K562 (cell line): ENCODE measurements at regions not wholly inside any gene's neighbourhood (a gene's known extent, or its start where the extent isn't known, plus 50 kb on each side); places are given as distances from the start of the nearest gene placed in this dataset.

Source experiments
- ATAC-seq: fragments of 200-7000 bp; cut with Tn5 transposase; 3 replicates; pipeline ENCODE4 v1.9.1; 2020; ENCODE audit warnings: moderate library complexity
- BruUV-seq: library from RNA; stranded (reverse); fragments of 400-500 nt; replicated peaks from 2 replicates; lab custom pipeline; 2021; lab: Mats Ljungman, UMichigan
- CTCF ChIA-PET: fragments of 300-600 bp; formaldehyde crosslinking; extraction: SDS; loops from one replicate; lab custom pipeline; 2021; ENCODE audit warnings: low intra/inter-chr PET ratio; lab: Yijun Ruan, JAX
- POLR2A ChIA-PET: fragments of 300-600, 350-650 bp; sonication (Branson Sonifier 250); formaldehyde crosslinking; extraction: SDS; loops from one replicate; lab custom pipeline; 2021; ENCODE audit warnings: antibody characterized with exemption, inconsistent platforms; lab: Yijun Ruan, JAX
- DNase-seq, 4 experiments: peaks; one replicate each; pipeline versions ENCODE4 v3.0.0 to v3.0.0-alpha.2; 2011 to 2018; ENCODE audit warnings: low spot score in 3 of 4, mixed read lengths in 3 of 4; ENCODE audit errors: extremely low read depth in 1 of 4
- FAIRE-seq: peaks from 2 replicates; lab custom pipeline; 2011; peaks lifted over from hg19 to GRCh38; lab: Jason Lieb, UNC
- H2AFZ ChIP-seq: 2 replicates; pipeline ENCODE4 v1.6.0; 2011; ENCODE audit warnings: low read depth, low read length, control low read depth, inconsistent platforms
- H3K27ac ChIP-seq: fragments of 200-600 bp; 3 replicates; pipeline ENCODE4 v1.8.0; 2011; ENCODE audit warnings: low read depth, mild to moderate bottlenecking, control low read depth, inconsistent platforms, low read length, moderate library complexity, mixed read lengths; ENCODE audit errors: extremely low read depth
- H3K27me3 ChIP-seq, 2 experiments: fragments of 300-600 bp in 1 of 2; 2 replicates in 1 of 2; 3 replicates in 1 of 2; pipeline versions ENCODE4 v1.6.0 to v1.8.0; 2011; ENCODE audit warnings: inconsistent platforms in 2 of 2, low read length in 2 of 2, mild to moderate bottlenecking in 1 of 2, mixed read lengths in 1 of 2, moderate library complexity in 1 of 2; ENCODE audit not compliant: control insufficient read depth in 2 of 2, insufficient read depth in 2 of 2
- H3K36me3 ChIP-seq: fragments of 300-600 bp; 3 replicates; pipeline ENCODE4 v1.8.0; 2011; ENCODE audit warnings: mild to moderate bottlenecking, low read length, inconsistent platforms; ENCODE audit not compliant: control insufficient read depth, insufficient read depth
- H3K4me1 ChIP-seq, 2 experiments: fragments of 200-600 bp in 1 of 2; replicated peaks in 1 of 2; 2 replicates in 1 of 2; 3 replicates in 1 of 2; pipeline versions ENCODE4 v1.5.1 to v1.8.0; 2011; ENCODE audit warnings: inconsistent platforms in 2 of 2, low read length in 2 of 2, mild to moderate bottlenecking in 1 of 2, mixed read lengths in 1 of 2, moderate library complexity in 1 of 2; ENCODE audit not compliant: control insufficient read depth in 2 of 2, insufficient read depth in 2 of 2
- H3K4me2 ChIP-seq: 2 replicates; pipeline ENCODE4 v1.6.1; 2011; ENCODE audit warnings: low read length, control low read depth, inconsistent platforms, mixed read lengths; ENCODE audit not compliant: insufficient read depth
- H3K4me3 ChIP-seq: fragments of 200-600 bp; sonication (generic), shearing (Covaris generic); 2 replicates; pipeline ENCODE4 v1.5.1; 2016; ENCODE audit warnings: control low read depth, inconsistent platforms
- H3K79me2 ChIP-seq: fragments of 200-600 bp; 3 replicates; pipeline ENCODE4 v1.8.0; 2011; ENCODE audit warnings: low read length, inconsistent platforms; ENCODE audit not compliant: control insufficient read depth, insufficient read depth
- H3K9ac ChIP-seq, 2 experiments: 2 replicates each; pipeline versions ENCODE4 v1.6.0 to v1.6.1; 2011; ENCODE audit warnings: low read depth in 2 of 2, low read length in 2 of 2, control low read depth in 1 of 2, inconsistent platforms in 1 of 2, mild to moderate bottlenecking in 1 of 2, mixed read lengths in 1 of 2; ENCODE audit not compliant: insufficient read depth in 1 of 2
- H3K9me1 ChIP-seq: one replicate; pipeline ENCODE4 v1.6.0; 2011; ENCODE audit warnings: inconsistent platforms, mild to moderate bottlenecking, low read length, moderate library complexity; ENCODE audit not compliant: control insufficient read depth, insufficient read depth
- H3K9me3 ChIP-seq: replicated peaks from 2 replicates; pipeline ENCODE4 v1.5.1; 2011; ENCODE audit warnings: low read depth, low read length, inconsistent platforms; ENCODE audit not compliant: control insufficient read depth, insufficient read depth
- H4K20me1 ChIP-seq: replicated peaks from 2 replicates; pipeline ENCODE4 v1.6.1; 2011; ENCODE audit warnings: low read length, inconsistent platforms, mixed read lengths; ENCODE audit not compliant: control insufficient read depth, insufficient read depth
- AFF1 ChIP-seq, 2 experiments: fragments of 450-650 bp; IDR thresholded peaks; 2 replicates each; pipeline ENCODE4 v1.6.1; 2018; ENCODE audit warnings: mild to moderate bottlenecking in 2 of 2, low read depth in 1 of 2; ENCODE audit not compliant: partially characterized antibody in 2 of 2
- CREBBP ChIP-seq: IDR thresholded peaks from one replicate; pipeline ENCODE4 v1.6.1; 2012; ENCODE audit warnings: low read depth, mild to moderate bottlenecking, control low read depth, inconsistent platforms, low read length
- E2F1 ChIP-seq: sonication (generic); formaldehyde crosslinking; IDR thresholded peaks from 2 replicates; pipeline ENCODE4 v1.8.1; 2023; ENCODE audit warnings: mild to moderate bottlenecking, missing genetic modification reagents, moderate library complexity
- MBD1 ChIP-seq: fragments of 250-450 bp; sonication (Bioruptor Pico); IDR thresholded peaks from 2 replicates; pipeline ENCODE4 v1.8.0; 2022; ENCODE audit warnings: inconsistent platforms
- TRIM24 ChIP-seq, 2 experiments: fragments of 450-650 bp; IDR thresholded peaks; 2 replicates each; pipeline ENCODE4 v1.6.1; 2016
- ZNF24 ChIP-seq: fragments of 450-650 bp; IDR thresholded peaks from 2 replicates; pipeline ENCODE4 v1.6.1; 2016
- WGBS: fragments of 100-300 bp; shearing (Covaris generic); methylation state at CpG from one replicate; pipeline ENCODE4 v1.1.6; 2016; ENCODE audit warnings: low coverage, mixed read lengths; ENCODE audit not compliant: insufficient coverage; ENCODE audit errors: missing lambda C conversion rate; 5-methylcytosine and 5-hydroxymethylcytosine counted together
- in situ Hi-C: fragments of 300-500 bp; cut with MboI; formaldehyde crosslinking; loops from 4 replicates; pipeline ENCODE4 v1.15.0; 2018; ENCODE audit warnings: inconsistent platforms, mixed read lengths
- intact Hi-C: fragments of 100-400 bp; cut with micrococcal nuclease; formaldehyde crosslinking; loops from 2 replicates; pipeline ENCODE4 v1.14.2; 2022

- TF ChIP-seq MBD1 (CRISPR knock-in tag) (no peak), ZNF24 (no peak), E2F1 (CRISPR knock-in tag) (no peak)
Observed at GRCh38 chr3:178055939-178056338, 480.3 kb upstream of the KCNMB2 start (continued).

- H4K20me1 ChIP-seq = no peaks in the 10 kb centered on the region
- H3K27me3 ChIP-seq = no peaks in the 10 kb centered on the region
- H3K9me1 ChIP-seq = no peaks in the 10 kb centered on the region
- no peaks in the 10 kb centered on the region for H3K79me2 ChIP-seq
- in situ Hi-C loops = no loop called here
- ATAC-seq = no peak
- no peaks in the 10 kb centered on the region for H3K36me3 ChIP-seq
- 8% methylated on average over 1 of the region's 1 CpG for WGBS
- TF ChIP-seq TRIM24 (IDR thresholded peaks at IDR 0.05) = no peak
- no peak for TF ChIP-seq CREBBP
- no peak for TF ChIP-seq AFF1 (IDR thresholded peaks at IDR 0.05; ENCODE audit: low read depth in 1 of 2, partially characterized antibody in 2 of 2)
- TF ChIP-seq, all 486 proteins: peak for 0
- Histone ChIP-seq H3K27ac (no peak overlapping the region), H3K9ac (no peak overlapping the region), H3K4me2 (no peak overlapping the region), H2AFZ (no peak overlapping the region), H3K9me3 (no peaks in the 10 kb centered on the region), H3K4me3 (no peak overlapping the region), H3K4me1 (no peaks in the 10 kb centered on the region)
- BruUV-seq = no TSS peak
- POLR2A ChIA-PET = interaction anchor here (0.7 kb wide), 1 partner anchor 245 kb away, joined by 3 read pairs; no protein-coding TSS in a partner anchor
- no peak for FAIRE-seq
- CTCF ChIA-PET = no interaction called here
- intact Hi-C loops = no loop called here
- DNase-seq = no peak
Observed at GRCh38 chr3:178056868-178057267, 479.4 kb upstream of the KCNMB2 start.
